ENCODE measurements at regions not wholly inside any gene's neighbourhood (a gene's known extent, or its start where the extent isn't known, plus 50 kb on each side); places are given as distances from the start of the nearest gene placed in this dataset.

DNA sequence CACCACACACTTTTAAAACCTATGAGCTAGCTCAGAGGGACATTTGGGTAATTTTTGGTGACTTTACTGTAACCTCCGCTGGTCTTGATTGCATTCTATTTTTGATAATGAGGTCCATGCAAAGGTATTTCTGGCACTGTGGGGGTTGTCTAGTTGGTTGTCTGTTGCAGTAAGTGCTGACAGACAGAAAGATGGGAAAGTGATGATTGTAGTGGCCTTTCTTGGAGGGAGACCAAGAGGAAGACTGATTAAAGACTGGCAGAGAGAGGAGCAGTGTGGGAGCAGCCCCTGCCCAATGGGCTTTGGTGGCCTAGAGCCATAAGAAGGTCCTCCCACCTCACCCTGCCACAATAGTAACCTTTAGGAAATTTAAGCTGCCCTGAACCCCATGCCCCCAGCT, 173.4 kb upstream of the CTBP2 start:
- TF ChIP-seq, protein P1, sequence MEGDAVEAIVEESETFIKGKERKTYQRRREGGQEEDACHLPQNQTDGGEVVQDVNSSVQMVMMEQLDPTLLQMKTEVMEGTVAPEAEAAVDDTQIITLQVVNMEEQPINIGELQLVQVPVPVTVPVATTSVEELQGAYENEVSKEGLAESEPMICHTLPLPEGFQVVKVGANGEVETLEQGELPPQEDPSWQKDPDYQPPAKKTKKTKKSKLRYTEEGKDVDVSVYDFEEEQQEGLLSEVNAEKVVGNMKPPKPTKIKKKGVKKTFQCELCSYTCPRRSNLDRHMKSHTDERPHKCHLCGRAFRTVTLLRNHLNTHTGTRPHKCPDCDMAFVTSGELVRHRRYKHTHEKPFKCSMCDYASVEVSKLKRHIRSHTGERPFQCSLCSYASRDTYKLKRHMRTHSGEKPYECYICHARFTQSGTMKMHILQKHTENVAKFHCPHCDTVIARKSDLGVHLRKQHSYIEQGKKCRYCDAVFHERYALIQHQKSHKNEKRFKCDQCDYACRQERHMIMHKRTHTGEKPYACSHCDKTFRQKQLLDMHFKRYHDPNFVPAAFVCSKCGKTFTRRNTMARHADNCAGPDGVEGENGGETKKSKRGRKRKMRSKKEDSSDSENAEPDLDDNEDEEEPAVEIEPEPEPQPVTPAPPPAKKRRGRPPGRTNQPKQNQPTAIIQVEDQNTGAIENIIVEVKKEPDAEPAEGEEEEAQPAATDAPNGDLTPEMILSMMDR (IDR thresholded peaks at IDR 0.05; ENCODE audit: extremely low read depth in 1 of 2, insufficient read depth in 1 of 2, low read depth in 1 of 2, low read length in 2 of 2): no peak
- TF ChIP-seq POLR2A (IDR thresholded peaks at IDR 0.05; ENCODE audit: low read depth, low read length): no peak
- no peak for TF ChIP-seq EZH2 (IDR thresholded peaks at IDR 0.05; ENCODE audit: borderline replicate concordance, low read depth, low read length, severe bottlenecking)
- TF ChIP-seq JUN (IDR thresholded peaks at IDR 0.05; ENCODE audit: borderline replicate concordance, insufficient read depth, insufficient read length, low read depth): no peak
- no peak for TF ChIP-seq GATA2 (IDR thresholded peaks at IDR 0.05; ENCODE audit: insufficient read depth, insufficient read length, low read depth, low read length)
